ENCODE measurements at regions not wholly inside any gene's neighbourhood (a gene's known extent, or its start where the extent isn't known, plus 50 kb on each side); places are given as distances from the start of the nearest gene placed in this dataset.
"Not testable (repeated sequence)": the region's sequence is repeated elsewhere in the genome, so short reads cannot be mapped to it uniquely, and the experiment has no call there.

DNA sequence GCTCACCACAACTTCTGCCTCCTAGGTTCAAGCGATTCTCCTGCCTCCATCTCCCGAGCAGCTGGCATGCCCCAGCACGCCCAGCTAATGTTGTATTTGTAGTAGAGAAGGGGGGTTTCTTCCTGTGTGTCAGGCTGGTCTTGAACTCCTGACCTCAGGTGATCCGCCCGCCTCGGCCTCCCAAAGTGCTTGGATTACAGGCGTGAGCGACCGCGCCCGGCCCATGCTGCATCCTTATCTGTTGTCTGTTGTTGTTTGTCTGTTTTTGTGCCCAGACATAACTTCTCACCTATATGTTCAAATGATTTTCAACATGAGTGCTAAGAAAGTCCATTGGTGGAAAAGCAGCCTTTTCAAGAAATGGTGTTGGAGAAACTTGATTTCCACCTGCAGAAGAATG is 113.0 kb upstream of the HMX1 start:
- not testable (repeated sequence) for DNase-seq (ENCODE audit: low read depth); H3K4me3 ChIP-seq (ENCODE audit: low read depth, low read length)

DNA sequence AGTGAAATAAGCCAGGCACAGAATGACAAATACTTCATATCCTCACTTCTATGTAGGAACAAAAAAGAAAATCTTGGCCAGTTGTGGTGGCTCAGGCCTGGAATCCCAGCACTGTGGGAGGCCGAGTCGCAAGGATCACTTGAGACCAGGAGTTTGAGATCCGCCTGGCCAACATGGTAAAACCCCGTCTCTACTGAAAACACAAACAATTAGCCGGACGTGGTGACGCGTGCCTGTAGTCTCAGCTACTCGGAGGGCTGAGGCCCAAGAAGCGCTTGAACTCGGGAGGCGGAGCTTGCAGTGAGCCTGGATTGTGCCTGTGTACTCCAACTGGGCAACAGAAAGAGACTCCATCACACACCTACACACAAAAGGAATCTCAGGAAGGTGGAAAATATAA is 112.3 kb upstream of the HMX1 start:
- DNase-seq (ENCODE audit: low read depth); H3K4me3 ChIP-seq (ENCODE audit: low read depth, low read length): not testable (repeated sequence)

DNA sequence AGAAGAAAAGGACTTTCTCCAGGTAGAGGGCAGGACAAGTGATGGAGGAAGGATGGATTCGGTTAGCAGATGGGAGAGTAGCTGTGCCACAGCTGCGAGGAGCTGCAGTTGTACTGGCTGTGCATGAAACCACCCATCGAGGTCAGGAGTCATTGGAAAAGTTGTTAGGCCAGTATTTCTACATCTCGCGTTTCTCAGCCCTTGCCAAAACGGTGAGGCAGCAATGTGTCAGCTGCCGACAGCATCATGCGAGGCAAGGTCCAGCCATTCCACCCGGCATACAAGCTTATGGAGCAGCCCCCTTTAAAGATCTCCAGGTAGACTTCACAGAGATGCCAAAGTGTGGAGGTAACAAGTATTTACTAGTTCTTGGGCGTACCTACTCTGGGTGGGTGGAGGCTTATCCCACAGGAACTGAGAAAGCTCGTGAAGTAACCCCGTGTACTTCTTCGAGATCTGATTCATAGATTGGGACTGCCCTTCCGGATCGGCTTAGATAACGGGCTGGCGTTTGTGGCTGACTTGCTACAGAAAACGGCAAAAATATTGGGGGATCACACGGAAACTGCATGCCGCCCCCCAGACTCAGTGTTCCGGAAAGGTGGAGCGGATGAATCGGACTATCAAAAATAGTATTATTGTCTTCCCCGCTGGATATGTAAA is 105.0 kb upstream of the HMX1 start:
- not testable (repeated sequence) for DNase-seq (ENCODE audit: low read depth); H3K4me3 ChIP-seq (ENCODE audit: low read depth, low read length)

DNA sequence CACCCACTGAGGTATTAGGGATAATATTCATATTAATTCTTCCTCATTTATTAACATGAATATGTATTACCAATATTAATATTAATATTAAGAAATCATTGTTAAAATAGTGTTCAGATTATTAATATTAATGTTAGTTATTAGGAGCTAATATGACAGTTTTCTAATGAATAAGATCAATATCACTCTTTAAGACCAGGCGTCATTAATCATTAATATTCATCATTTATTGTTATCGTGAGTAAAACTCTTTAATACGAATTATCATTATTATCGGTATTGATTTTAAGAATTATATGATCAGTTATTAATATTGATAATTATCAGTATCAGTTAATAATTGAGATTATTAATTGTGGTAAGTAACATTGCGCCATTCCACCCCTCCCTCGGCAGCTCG is 101.0 kb upstream of the HMX1 start:
- DNase-seq (ENCODE audit: low read depth); H3K4me3 ChIP-seq (ENCODE audit: low read depth, low read length): not testable (repeated sequence)

DNA sequence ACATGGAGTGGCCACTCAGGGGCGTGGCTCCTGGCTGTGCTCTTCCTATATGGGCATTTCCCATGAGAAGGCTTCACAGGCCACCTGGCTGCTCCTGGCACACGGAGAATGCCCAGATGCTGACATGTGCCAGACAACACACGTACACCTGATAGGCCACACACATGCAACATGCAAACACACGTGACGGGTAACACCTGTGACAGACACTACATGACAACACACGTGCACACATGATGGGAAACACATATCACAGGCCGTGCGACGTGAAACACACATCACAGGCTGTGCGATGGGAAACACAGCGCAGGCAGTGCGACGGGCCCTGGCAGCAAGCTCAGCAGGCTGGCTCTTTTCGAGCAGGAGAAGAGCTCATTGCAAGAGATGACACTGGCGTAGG is 94.3 kb upstream of the HMX1 start:
- not testable (repeated sequence) for H3K4me3 ChIP-seq (ENCODE audit: low read depth, low read length); DNase-seq (ENCODE audit: low read depth)

DNA sequence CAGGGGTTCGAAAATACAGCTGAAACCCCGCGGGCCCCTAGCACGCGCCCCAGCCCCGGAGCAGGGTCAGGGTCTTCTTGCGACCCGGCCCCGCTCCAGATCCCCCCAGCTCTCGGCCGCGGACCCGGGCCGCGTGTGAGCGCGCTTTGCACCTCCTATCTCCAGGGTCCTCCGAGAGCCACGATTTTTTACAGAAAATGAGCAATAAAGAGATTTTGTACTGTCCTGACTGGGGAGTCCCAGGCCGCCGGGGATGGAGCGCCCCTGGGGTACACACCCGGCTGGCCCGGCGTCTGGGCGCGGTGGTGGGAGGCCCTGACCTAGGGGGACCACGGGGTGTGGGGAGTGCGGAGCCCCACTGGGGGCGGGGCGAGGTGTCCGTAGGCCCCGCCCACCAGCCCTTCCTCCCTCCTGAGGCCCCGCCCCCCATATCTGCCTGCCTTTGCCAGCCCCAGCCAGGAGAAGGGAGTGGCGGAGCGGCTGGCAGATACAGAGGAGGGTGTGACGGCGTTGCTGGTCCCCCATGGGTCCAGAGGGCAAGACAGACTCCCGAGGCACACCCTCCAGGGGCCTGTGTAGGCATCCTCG is 92.7 kb upstream of the HMX1 start:
- H3K4me3 ChIP-seq (ENCODE audit: low read depth, low read length); DNase-seq (ENCODE audit: low read depth): not testable (repeated sequence)

DNA sequence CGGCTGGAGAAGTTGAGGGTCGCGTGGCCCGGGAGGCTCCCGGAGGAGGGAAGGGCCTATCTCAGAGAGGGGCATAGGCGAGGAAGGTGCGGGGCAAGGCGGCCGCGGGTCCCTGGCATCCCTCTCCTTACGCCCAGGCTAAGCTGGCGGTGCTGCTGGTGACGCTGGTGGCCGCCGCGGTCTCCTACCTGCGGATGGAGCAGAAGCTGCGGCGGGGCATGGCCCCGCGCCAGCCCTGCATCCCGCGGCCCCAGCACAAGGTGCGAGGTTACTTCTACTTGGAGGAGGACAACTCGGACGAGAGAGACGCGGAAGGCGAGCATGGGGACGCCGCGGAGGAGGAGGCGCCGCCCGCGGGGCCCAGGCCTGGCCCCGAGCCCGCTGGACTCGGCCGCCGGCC is 91.9 kb upstream of the HMX1 start:
- not testable (repeated sequence) for DNase-seq (ENCODE audit: low read depth); H3K4me3 ChIP-seq (ENCODE audit: low read depth, low read length)

DNA sequence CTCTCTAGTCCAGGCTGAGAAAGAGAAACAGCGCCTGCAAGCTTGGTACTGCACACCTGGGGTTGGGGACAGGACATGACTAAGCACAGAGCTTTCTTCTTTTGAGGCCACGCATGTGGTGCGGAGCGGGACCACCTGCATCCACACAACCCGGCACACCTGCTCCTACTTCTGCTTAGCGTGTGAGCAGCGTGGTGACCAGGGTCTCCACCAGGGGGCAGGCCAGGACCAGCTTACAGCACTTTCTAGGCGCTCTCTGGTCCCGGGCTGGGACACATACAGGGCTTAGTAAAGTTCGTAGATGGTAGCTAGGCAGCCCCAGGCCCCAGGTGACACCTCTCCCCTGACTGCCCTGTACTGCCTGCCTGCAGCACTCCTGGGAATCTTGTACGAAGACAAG is 89.7 kb upstream of the HMX1 start:
- DNase-seq (ENCODE audit: low read depth); H3K4me3 ChIP-seq (ENCODE audit: low read depth, low read length): not testable (repeated sequence)

DNA sequence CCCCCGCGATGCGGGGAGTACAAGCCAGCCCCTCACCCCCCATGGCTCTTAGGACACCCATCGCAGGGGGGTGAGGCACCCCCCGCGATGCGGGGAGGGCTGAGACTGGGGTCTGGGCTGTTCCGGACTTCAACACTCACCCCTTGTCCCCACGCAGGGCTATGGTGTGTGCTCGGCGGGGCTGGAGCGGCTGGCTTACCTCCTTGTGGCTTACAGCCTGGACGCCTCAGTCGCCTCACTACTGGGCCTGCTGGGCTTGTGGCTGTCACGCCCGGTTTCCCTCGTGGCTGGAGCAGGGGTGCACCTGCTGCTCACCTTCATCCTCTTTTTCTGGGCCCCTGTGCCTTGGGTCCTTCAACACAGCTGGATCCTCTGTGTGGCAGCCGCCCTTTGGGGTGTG is 87.8 kb upstream of the HMX1 start:
- not testable (repeated sequence) for DNase-seq (ENCODE audit: low read depth); H3K4me3 ChIP-seq (ENCODE audit: low read depth, low read length)

DNA sequence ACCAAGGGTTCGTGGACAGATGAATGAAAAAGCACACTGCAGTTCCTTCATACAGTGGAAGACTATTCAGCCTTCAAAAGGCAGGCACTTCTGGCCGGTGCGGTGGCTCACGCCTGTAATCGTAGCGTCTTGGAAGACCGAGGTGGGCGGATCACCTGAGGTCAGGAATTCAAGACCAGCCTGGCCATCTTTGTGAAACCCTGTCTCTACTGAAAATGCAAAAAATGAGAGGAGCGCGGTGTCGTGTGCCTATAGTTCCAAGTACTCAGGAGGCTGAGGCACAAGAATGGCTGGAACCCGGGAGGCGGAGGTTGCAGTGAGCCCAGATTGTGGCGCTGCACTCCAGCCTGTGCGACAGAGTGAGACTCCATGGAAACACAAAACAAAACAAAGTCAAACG is 82.4 kb upstream of the HMX1 start:
- DNase-seq (ENCODE audit: low read depth); H3K4me3 ChIP-seq (ENCODE audit: low read depth, low read length): not testable (repeated sequence)

DNA sequence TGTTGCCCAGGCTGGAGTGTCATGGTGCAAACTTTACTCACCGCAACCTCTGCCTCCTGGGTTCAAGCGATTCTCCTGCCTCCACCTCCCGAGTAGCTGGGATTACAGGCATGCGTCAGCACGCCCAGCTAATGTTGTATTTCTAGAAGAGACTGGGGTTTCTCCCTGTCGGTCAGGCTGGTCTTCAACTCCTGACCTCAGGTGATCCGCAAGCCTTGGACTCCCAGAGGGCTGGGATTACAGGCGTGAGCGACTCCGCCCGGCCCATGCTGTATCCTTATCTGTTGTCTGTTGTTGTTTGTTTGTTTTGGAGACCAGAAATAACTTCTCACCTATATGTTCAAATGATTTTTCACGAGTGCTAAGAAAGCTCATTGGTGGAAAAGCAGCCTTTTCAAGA is 81.2 kb upstream of the HMX1 start:
- not testable (repeated sequence) for H3K4me3 ChIP-seq (ENCODE audit: low read depth, low read length); DNase-seq (ENCODE audit: low read depth)

DNA sequence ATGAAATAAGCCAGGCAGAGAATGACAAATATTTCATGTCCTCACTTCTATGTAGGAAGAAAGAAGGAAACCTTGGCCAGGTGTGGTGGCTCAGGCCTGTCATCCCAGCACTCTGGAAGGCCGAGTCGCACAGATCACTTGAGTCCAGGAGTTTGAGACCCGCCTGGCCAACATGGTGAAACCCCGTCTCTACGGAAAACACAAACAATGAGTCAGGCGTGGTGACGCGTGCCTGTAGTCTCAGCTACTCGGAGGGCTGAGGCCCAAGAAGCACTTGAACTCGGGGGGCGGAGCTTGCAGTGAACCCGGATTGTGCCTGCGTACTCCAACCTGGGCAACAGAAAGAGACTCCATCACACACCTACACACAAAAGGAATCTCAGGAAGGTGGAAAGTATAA is 80.5 kb upstream of the HMX1 start:
- DNase-seq (ENCODE audit: low read depth); H3K4me3 ChIP-seq (ENCODE audit: low read depth, low read length): not testable (repeated sequence)

DNA sequence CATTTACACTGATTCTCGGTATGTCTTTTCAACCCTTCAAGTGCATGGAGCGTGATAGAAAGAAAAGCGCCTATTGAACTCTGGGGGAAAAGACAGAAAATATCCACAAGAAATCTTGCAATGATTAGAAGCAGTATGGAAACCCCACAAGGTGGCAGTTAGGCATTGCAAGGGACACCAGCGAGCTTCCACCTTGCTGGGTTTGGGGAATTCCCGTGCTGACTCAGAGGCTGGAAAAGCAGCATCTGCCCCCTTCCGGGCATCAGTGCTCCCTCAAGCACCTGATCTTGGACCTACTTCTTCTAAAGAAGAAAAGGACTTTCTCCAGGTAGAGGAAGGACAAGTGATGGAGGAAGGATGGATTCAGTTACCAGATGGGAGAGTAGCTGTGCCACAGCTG is 73.9 kb upstream of the HMX1 start:
- not testable (repeated sequence) for H3K4me3 ChIP-seq (ENCODE audit: low read depth, low read length); DNase-seq (ENCODE audit: low read depth)

DNA sequence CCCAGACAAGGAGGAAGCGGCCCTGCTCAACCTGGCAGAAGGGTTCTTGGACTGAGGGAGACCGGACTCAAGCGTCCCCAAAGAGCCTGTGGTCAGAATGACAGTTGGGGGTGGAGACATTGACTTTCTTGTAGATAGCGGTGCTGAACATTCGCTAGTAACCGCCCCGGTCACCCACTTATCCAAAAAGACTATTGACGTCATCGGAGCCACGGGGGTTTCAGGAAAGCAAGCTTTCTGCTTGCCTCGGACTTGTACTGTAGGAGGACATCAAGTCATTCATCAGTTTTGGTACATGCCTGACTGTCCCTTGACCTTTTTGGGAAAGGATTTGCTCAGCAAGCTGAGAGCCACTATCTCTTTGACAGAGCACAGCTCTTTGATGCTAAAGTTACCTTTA is 71.7 kb upstream of the HMX1 start:
- H3K4me3 ChIP-seq (ENCODE audit: low read depth, low read length); DNase-seq (ENCODE audit: low read depth): not testable (repeated sequence)

DNA sequence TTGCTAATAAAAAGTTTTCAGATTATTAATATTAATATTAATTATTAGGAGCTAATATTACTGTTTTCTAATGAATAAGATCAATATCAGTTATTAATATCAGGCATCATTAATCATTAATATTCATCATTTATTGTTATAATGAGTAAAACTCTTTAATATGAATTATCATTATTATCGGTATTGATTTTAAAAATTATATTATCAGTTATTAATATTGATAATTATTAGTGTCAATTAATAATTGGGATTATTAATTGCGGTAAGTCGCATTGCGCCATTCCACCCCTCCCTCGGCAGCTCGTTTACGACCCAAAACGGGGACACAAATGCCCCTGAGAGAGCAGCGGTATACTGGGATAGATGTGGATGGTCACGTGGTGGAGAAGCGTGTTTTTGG is 70.4 kb upstream of the HMX1 start:
- H3K4me3 ChIP-seq (ENCODE audit: low read depth, low read length); DNase-seq (ENCODE audit: low read depth): not testable (repeated sequence)

DNA sequence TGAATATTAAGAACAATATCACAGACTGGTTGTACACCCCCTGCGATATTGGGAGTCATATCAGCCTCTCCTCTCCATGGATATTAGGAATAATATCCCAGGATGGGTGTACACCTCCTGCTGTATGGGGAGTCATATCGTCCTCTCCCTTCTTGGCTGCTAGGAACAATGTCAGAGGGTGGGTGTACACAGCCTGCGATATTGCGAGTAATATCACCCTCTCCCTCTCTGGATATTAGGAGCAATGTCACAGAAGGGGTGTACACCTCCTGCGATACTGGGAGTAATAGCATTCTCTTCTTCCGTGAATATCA is 69.8 kb upstream of the HMX1 start:
- not testable (repeated sequence) for H3K4me3 ChIP-seq (ENCODE audit: low read depth, low read length); DNase-seq (ENCODE audit: low read depth)

DNA sequence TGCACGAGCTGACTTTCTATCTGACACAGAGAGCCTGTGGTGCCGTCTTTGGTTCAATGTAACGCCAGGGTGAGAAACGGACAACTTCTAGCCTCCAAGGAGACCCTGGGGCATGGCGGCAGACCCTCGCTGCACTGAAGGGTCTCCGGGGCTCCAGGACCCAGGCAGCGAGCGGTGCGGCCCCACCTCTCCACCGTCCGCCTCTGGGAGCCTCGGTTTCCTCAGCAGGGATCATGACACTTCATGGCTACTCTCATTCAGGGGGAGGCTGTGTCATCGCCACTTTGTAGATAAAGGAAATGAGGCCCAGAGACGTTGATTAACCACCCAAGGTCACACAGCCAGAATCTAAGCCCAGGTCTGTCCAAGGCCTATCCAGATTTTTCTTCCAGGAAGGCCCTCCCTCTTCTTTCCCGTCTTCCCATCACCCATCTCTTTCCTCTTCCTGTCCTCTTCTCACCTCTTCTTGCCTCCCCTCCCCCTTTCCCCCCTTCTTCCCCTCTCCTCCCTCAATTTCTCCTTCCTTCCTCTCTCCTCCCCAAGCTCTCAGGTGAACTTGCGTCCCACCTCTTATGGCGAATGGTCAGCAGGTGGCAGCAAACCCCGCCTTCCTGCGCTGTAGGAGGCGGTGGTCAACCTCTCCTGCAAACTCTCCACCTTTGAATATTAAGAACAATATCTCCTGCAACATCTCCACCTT is 69.3 kb upstream of the HMX1 start:
- no peak for DNase-seq (ENCODE audit: low read depth)

DNA sequence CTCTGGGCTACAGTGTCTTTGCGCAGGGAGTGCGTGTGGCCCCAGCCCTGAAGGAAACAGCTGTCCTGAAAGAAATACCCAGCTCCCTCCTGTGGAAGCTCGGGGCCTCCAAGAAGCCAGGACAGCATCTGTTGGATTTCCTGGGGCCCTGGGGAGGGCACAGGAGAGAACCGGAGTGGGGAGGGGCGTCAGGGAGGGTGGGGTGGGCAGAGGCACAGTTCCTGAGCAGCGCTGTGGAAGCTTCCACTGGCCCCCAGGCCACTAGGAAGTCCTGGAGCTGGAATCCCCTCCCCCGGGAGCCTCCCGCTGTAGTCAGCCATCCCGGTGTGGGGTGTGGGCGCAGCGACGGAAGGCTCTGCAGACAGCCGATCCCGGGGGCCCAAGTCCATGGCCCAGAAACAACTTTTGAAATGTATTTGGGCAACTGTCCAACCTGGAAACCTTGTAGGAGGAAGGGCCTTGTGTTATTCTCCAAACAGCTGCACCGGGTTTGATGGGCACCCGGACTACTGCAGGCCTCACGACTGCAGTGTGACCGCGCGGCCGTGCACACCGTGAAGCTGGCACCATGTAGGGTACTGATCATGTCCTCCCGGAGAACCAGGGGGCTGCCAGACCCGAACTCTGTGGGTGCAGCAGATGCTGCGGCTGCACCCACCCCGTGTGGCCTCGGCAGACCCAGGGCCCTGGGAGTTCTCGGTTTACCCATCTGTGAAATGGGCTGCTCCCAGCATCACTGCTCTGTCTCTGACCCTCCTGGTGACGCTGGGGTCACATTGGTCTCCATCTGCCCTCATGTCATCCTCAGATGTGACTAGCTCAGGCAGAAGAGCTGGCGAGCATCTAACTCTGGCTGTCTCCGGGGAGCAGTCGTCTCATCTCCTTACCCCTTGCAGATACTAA is 68.5 kb upstream of the HMX1 start:
- no peak overlapping the region for H3K4me3 ChIP-seq (ENCODE audit: low read depth, low read length)
- DNase-seq (ENCODE audit: low read depth) = no peak

More for the DNA sequence above, 69.3 kb upstream of the HMX1 start:
- no peak overlapping the region for H3K4me3 ChIP-seq (ENCODE audit: low read depth, low read length)

DNA sequence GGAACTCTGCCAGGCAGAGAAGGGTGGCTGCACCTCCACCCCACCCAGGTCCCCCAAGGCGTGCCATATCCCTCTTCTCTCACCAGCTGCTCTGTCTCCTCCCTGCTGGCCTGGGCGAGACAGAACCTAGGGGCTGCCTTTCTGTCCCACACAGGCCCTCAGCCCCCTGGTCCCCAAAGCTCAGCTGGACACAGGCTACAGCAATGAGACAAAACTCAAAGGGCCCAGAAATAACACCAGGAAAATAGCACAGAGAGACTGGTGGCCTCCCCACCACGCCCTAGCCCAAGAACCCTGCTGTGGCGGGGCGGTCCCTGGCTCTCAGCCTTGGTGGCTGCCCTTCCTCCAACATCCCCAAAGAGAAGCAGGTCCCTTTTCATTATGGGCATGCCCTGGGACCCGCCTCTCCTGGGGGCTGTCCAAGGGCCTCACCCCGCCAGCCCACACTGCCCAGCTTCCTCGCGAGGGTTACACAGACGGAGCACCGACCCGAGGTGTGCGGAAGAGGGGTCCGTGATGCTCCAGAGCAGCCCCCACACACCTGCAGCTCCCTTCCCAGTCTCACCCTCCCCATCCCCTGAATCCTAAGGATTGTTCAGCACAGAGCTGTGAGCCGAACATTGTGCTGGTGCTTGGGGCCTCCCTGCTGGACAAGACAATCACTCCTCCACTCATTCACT is 67.7 kb upstream of the HMX1 start:
- H3K4me3 ChIP-seq (ENCODE audit: low read depth, low read length) = no peak overlapping the region
- no peak for DNase-seq (ENCODE audit: low read depth)

Data from skeletal muscle cell (primary cell).